ENCODE measurements at regions not wholly inside any gene's neighbourhood (a gene's known extent, or its start where the extent isn't known, plus 50 kb on each side); places are given as distances from the start of the nearest gene placed in this dataset.

- DNase-seq (no peak), ATAC-seq (no peak)
- Histone ChIP-seq H3K9me3 (no peaks in the 10 kb centered on the region), H3K4me3 (no peak overlapping the region), H3K27ac (no peak overlapping the region), H3K36me3 (no peaks in the 10 kb centered on the region), H3K27me3 (no peaks in the 10 kb centered on the region), H3K4me1 (peaks cover 0 to 2% of the 10 kb centered on the region in 2 donors)
- intact Hi-C loops (cut with DNase I) = no loop called here
- no peak for TF ChIP-seq CTCF (IDR thresholded peaks at IDR 0.05)
Measured at GRCh38 chr3:69565316-69565715, 173.9 kb upstream of the MITF start.

- Histone ChIP-seq H3K36me3 (no peaks in the 10 kb centered on the region), H3K9me3 (no peaks in the 10 kb centered on the region), H3K4me3 (no peak overlapping the region), H3K4me1 (peaks cover 3 to 14% of the 10 kb centered on the region in 2 donors), H3K27ac (no peak overlapping the region), H3K27me3 (no peaks in the 10 kb centered on the region)
- ATAC-seq (no peak), DNase-seq (no peak)
- TF ChIP-seq CTCF (IDR thresholded peaks at IDR 0.05) = no peak
- intact Hi-C loops (cut with DNase I) = no loop called here
Measured at GRCh38 chr3:69563981-69564380, 175.3 kb upstream of the MITF start.

- Histone ChIP-seq H3K27me3 (no peaks in the 10 kb centered on the region), H3K36me3 (no peaks in the 10 kb centered on the region), H3K27ac (no peak overlapping the region), H3K4me3 (no peak overlapping the region), H3K9me3 (no peaks in the 10 kb centered on the region), H3K4me1 (peaks cover 3 to 21% of the 10 kb centered on the region in 2 donors)
- no peak for TF ChIP-seq CTCF (IDR thresholded peaks at IDR 0.05)
- DNase-seq (no peak), ATAC-seq (no peak)
- intact Hi-C loops (cut with DNase I) = no loop called here
Measured at GRCh38 chr3:69563151-69563550, 176.1 kb upstream of the MITF start.

DNA sequence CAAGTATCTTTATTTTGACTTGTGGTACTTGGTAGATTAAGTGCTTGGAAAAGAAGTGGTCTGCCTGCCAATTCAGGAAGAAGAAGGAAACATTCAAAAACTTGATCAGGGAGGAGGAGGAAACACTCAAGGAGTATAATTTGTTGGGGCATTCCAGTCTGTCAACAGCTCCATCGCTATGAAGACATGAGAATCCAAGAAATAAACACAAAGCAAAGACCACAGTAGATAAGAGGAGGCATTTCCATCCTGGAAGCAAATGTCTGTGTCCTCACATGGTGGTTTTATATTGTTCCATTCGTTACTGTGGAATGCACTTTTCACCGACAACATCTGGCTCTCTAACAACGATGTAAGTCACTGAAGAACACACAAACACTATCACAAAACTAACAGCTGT lies 176.1 kb upstream of the FRMD4B start:
- Histone ChIP-seq H3K4me1 (peaks cover 3 to 21% of the 10 kb centered on the region in 2 donors), H3K4me3 (no peak overlapping the region), H3K36me3 (no peaks in the 10 kb centered on the region), H3K9me3 (no peaks in the 10 kb centered on the region), H3K27me3 (no peaks in the 10 kb centered on the region), H3K27ac (no peak overlapping the region)
- no peak for TF ChIP-seq CTCF (IDR thresholded peaks at IDR 0.05)
- intact Hi-C loops (cut with DNase I) = no loop called here
- DNase-seq (peak in 2 of 4 donors; percentile 62 to 68), ATAC-seq (peak; percentile 38)

- no peaks in the 10 kb centered on the region for H3K9me3 ChIP-seq
- ATAC-seq (peak; percentile 37), DNase-seq (no peak)
- no peaks in the 10 kb centered on the region for H3K27me3 ChIP-seq
- H3K27ac ChIP-seq = no peak overlapping the region
- peaks cover 3 to 21% of the 10 kb centered on the region in 2 donors for H3K4me1 ChIP-seq
- TF ChIP-seq CTCF (IDR thresholded peaks at IDR 0.05) = no peak
- no peaks in the 10 kb centered on the region for H3K36me3 ChIP-seq
- intact Hi-C loops (cut with DNase I) = no loop called here
- no peak overlapping the region for H3K4me3 ChIP-seq
Measured at GRCh38 chr3:69560818-69561217, 174.9 kb upstream of the FRMD4B start.
